ENCODE measurements at regions not wholly inside any gene's neighbourhood (a gene's known extent, or its start where the extent isn't known, plus 50 kb on each side); places are given as distances from the start of the nearest gene placed in this dataset.

DNA sequence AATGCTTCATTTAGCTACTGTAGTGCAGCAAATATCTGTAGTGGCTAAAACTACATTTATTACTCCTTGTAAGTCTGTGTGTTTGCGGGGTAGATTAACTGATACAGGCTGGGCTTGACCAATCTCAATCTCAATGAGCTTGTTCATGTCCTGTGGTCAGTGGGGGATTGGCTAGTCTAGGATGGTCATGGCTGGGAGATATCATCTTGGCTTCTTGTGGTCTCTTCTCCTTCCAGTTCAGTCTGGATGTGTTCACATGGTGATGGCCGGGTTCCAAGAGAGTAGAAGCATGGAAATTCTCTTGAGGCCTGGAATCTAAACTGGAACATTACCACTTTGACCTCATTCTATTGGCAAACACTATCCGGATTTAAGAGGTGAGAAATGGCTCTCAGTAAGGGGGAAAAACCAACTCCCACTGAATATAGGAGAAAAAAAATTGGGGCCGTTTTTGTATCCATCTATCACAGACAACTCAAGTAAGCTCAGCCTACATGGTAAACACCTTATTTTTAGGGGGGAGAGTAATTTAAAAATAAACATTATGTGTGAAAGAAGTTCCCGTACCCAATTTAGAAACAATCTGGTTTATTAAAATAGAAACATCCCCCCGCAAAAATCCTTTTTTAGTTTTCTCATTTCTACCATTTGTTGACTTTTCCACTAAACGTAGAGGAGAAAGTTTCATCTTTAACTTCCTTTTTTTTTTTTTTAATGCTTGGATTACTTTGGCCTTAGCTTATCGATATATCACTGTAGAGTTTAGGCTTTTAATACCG, 284.9 kb upstream of the TBC1D5 start:
- peaks cover 0 to 3% of the 10 kb centered on the region in 2 donors for H3K27me3 ChIP-seq (ENCODE audit: control insufficient read depth in 1 of 2, insufficient read depth in 2 of 2, low read length in 2 of 2)
- no peaks in the 10 kb centered on the region for H3K36me3 ChIP-seq (ENCODE audit: control insufficient read depth in 2 of 2, insufficient read depth in 2 of 2, low read length in 1 of 2)
- 78 to 87% methylated on average over 9 of the region's 9 CpGs for WGBS, 2 donors
- no peak overlapping the region for H3K4me3 ChIP-seq (ENCODE audit: low read depth in 1 of 2, low read length in 2 of 2)
- H3K9me3 ChIP-seq (ENCODE audit: control insufficient read depth in 2 of 2, insufficient read depth in 1 of 2, low read depth in 1 of 2, low read length in 1 of 2), result no peaks in the 10 kb centered on the region
- H3K4me1 ChIP-seq (ENCODE audit: control insufficient read depth in 2 of 2, insufficient read depth in 2 of 2, low read length in 1 of 2), result no peaks in the 10 kb centered on the region
- H3K27ac ChIP-seq (ENCODE audit: low read depth in 2 of 2, low read length in 1 of 2), result no peak overlapping the region

DNA sequence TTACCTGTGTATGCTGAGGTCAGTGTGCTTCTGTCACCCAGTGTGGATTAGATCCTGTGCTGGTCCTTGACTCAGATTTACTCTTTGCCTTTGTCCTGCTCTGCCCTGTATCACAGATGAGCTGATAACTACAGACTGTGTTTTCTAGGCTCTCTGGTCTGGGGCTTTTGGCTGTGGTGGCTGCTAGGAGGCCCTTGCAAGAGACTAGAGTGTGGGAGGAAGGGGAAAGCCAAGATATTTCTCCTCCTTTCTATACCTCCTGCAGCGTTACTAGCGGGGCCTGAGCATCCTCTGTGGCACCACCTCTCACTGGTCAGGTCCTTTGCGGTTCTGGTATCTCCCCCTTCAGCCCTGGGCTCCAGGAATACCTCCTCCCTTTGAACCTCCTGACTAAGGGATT, 282.3 kb upstream of the TBC1D5 start:
- Histone ChIP-seq H3K4me1 (ENCODE audit: control insufficient read depth in 2 of 2, insufficient read depth in 2 of 2, low read length in 1 of 2) (no peaks in the 10 kb centered on the region), H3K27ac (ENCODE audit: low read depth in 2 of 2, low read length in 1 of 2) (no peak overlapping the region), H3K4me3 (ENCODE audit: low read depth in 1 of 2, low read length in 2 of 2) (no peak overlapping the region), H3K36me3 (ENCODE audit: control insufficient read depth in 2 of 2, insufficient read depth in 2 of 2, low read length in 1 of 2) (no peaks in the 10 kb centered on the region), H3K27me3 (ENCODE audit: control insufficient read depth in 1 of 2, insufficient read depth in 2 of 2, low read length in 2 of 2) (peaks cover 0 to 3% of the 10 kb centered on the region in 2 donors), H3K9me3 (ENCODE audit: control insufficient read depth in 2 of 2, insufficient read depth in 1 of 2, low read depth in 1 of 2, low read length in 1 of 2) (no peaks in the 10 kb centered on the region)
- WGBS, 2 donors, result 87 to 96% methylated on average over 3 of the region's 3 CpGs

DNA sequence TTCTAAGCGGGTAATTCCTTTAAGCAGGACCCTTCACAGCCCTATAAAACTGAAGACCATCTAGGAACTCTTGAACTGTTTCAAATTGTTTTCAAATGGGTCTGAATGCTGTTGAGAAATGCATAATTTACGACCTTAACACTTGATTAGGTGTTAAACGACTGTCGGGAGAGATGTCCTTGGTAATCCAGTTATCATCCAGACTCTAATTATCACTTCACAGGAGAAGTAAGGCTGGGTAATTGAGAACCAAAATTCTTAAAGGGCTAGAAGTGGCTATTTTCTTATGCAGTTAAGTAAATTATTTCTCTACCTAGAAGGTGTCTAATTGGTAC, 276.7 kb upstream of the TBC1D5 start:
- H3K4me1 ChIP-seq (ENCODE audit: control insufficient read depth in 2 of 2, insufficient read depth in 2 of 2, low read length in 1 of 2), result no peaks in the 10 kb centered on the region
- no peak overlapping the region for H3K4me3 ChIP-seq (ENCODE audit: low read depth in 1 of 2, low read length in 2 of 2)
- H3K27me3 ChIP-seq (ENCODE audit: control insufficient read depth in 1 of 2, insufficient read depth in 2 of 2, low read length in 2 of 2), result no peaks in the 10 kb centered on the region
- no peaks in the 10 kb centered on the region for H3K9me3 ChIP-seq (ENCODE audit: control insufficient read depth in 2 of 2, insufficient read depth in 1 of 2, low read depth in 1 of 2, low read length in 1 of 2)
- no peak overlapping the region for H3K27ac ChIP-seq (ENCODE audit: low read depth in 2 of 2, low read length in 1 of 2)
- WGBS, 2 donors, result 49 to 57% methylated on average over 4 of the region's 4 CpGs
- no peaks in the 10 kb centered on the region for H3K36me3 ChIP-seq (ENCODE audit: control insufficient read depth in 2 of 2, insufficient read depth in 2 of 2, low read length in 1 of 2)

DNA sequence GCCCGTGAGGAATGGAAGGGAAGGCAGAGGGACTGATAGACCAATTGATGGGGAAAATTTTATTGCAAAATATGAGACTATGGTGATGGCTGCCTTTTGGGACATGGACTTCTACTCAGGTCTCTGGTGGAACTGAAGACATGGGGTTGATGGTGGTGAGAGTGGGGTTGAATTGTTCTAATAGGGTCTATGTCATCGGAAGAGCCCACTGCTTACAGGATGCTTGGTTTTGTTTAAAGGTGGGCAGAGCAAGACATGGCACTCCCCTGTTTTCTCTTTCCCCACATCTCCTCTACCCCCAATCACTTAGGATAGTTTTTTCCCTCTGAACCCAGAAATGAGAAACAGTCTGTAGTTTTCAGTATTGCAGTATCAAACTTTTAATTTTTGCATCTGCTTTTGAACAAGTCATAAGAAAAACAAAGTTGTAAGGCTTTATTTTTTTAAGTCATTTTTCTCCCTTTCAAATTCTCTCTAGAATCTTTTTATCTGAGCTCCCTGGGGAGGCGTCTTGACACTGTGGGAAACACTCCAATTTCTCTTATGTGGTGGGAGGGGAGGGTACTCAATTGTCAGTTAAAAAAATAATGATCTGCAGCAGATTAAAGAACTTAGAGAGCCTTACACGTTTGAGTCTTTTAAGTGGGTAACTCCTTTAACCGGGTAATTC, 276.2 kb upstream of the TBC1D5 start:
- Histone ChIP-seq H3K4me3 (ENCODE audit: low read depth in 1 of 2, low read length in 2 of 2) (no peak overlapping the region), H3K36me3 (ENCODE audit: control insufficient read depth in 2 of 2, insufficient read depth in 2 of 2, low read length in 1 of 2) (no peaks in the 10 kb centered on the region), H3K27ac (ENCODE audit: low read depth in 2 of 2, low read length in 1 of 2) (no peak overlapping the region), H3K27me3 (ENCODE audit: control insufficient read depth in 1 of 2, insufficient read depth in 2 of 2, low read length in 2 of 2) (no peaks in the 10 kb centered on the region), H3K4me1 (ENCODE audit: control insufficient read depth in 2 of 2, insufficient read depth in 2 of 2, low read length in 1 of 2) (no peaks in the 10 kb centered on the region), H3K9me3 (ENCODE audit: control insufficient read depth in 2 of 2, insufficient read depth in 1 of 2, low read depth in 1 of 2, low read length in 1 of 2) (no peaks in the 10 kb centered on the region)
- 51 to 52% methylated on average over 5 of the region's 5 CpGs for WGBS, 2 donors

DNA sequence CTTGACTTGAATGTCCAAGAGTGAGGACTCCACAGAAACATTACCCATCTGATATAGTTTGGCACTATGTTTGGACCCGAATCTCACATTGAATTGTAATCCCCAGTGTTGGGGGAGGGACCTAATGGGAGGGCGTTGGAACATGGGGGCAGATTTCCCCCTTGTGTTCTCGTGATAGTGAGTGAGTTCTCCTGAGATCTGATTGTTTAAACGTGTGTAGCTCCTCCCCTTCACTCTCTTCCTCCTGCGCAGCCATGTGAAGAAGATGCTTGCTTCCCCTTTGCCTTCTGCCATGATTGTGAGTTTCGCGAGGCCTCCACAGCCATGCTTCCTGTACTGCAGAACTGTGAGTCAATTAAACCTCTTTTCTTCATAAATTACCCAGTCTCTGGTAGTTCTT, 273.9 kb upstream of the TBC1D5 start:
- Histone ChIP-seq H3K4me3 (ENCODE audit: low read depth in 1 of 2, low read length in 2 of 2) (no peak overlapping the region), H3K9me3 (ENCODE audit: control insufficient read depth in 2 of 2, insufficient read depth in 1 of 2, low read depth in 1 of 2, low read length in 1 of 2) (no peaks in the 10 kb centered on the region), H3K27ac (ENCODE audit: low read depth in 2 of 2, low read length in 1 of 2) (no peak overlapping the region), H3K27me3 (ENCODE audit: control insufficient read depth in 1 of 2, insufficient read depth in 2 of 2, low read length in 2 of 2) (no peaks in the 10 kb centered on the region), H3K4me1 (ENCODE audit: control insufficient read depth in 2 of 2, insufficient read depth in 2 of 2, low read length in 1 of 2) (no peaks in the 10 kb centered on the region), H3K36me3 (ENCODE audit: control insufficient read depth in 2 of 2, insufficient read depth in 2 of 2, low read length in 1 of 2) (no peaks in the 10 kb centered on the region)
- WGBS, 2 donors, result 86% methylated on average over 7 of the region's 7 CpGs

DNA sequence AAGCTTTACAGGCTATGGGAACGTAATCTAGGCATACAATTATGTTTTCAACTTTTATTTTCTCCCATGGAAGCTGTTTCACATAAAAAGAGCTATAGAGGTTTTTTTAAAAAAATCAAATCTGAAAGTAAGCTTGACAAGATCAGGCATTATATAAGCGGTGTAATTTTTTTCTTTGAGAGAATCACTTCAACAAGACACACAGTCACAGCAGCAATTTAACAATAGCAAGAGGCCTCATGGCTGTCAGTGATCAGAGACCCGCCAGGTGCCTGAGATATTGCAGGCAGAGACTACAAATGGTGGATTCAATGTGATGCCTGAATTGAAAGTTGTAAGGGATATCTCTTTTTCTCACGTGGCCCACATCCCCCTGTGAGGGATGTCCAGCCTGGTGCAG, 270.5 kb upstream of the TBC1D5 start:
- Histone ChIP-seq H3K36me3 (ENCODE audit: control insufficient read depth in 2 of 2, insufficient read depth in 2 of 2, low read length in 1 of 2) (no peaks in the 10 kb centered on the region), H3K9me3 (ENCODE audit: control insufficient read depth in 2 of 2, insufficient read depth in 1 of 2, low read depth in 1 of 2, low read length in 1 of 2) (no peaks in the 10 kb centered on the region), H3K27ac (ENCODE audit: low read depth in 2 of 2, low read length in 1 of 2) (no peak overlapping the region), H3K27me3 (ENCODE audit: control insufficient read depth in 1 of 2, insufficient read depth in 2 of 2, low read length in 2 of 2) (no peaks in the 10 kb centered on the region), H3K4me3 (ENCODE audit: low read depth in 1 of 2, low read length in 2 of 2) (no peak overlapping the region), H3K4me1 (ENCODE audit: control insufficient read depth in 2 of 2, insufficient read depth in 2 of 2, low read length in 1 of 2) (no peaks in the 10 kb centered on the region)
- WGBS, 2 donors, result 86 to 87% methylated on average over 4 of the region's 4 CpGs

DNA sequence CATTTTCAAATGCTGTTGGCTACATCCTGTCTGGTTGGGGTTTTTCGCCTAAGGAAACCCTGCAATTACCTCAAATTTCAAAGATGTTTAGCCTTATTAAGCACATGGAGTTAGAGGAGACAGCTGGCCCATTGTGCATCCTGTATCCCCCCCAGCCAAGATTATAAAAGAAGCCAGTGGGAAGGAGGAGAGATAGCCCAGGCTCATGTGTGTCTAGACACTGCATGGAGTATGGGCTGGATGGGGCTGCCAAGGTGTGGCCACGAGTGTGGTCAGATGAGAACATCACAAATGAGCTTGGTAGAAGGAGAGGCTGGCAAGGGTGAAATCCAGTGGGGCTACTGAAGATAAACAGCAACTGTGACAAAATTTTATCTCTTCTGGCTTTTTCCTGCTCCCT, 270.0 kb upstream of the TBC1D5 start:
- H3K36me3 ChIP-seq (ENCODE audit: control insufficient read depth in 2 of 2, insufficient read depth in 2 of 2, low read length in 1 of 2), result no peaks in the 10 kb centered on the region
- H3K4me1 ChIP-seq (ENCODE audit: control insufficient read depth in 2 of 2, insufficient read depth in 2 of 2, low read length in 1 of 2), result no peaks in the 10 kb centered on the region
- no peaks in the 10 kb centered on the region for H3K27me3 ChIP-seq (ENCODE audit: control insufficient read depth in 1 of 2, insufficient read depth in 2 of 2, low read length in 2 of 2)
- H3K27ac ChIP-seq (ENCODE audit: low read depth in 2 of 2, low read length in 1 of 2), result no peak overlapping the region
- no peak overlapping the region for H3K4me3 ChIP-seq (ENCODE audit: low read depth in 1 of 2, low read length in 2 of 2)
- no peaks in the 10 kb centered on the region for H3K9me3 ChIP-seq (ENCODE audit: control insufficient read depth in 2 of 2, insufficient read depth in 1 of 2, low read depth in 1 of 2, low read length in 1 of 2)
- 67 to 77% methylated on average over 2 of the region's 2 CpGs for WGBS, 2 donors

DNA sequence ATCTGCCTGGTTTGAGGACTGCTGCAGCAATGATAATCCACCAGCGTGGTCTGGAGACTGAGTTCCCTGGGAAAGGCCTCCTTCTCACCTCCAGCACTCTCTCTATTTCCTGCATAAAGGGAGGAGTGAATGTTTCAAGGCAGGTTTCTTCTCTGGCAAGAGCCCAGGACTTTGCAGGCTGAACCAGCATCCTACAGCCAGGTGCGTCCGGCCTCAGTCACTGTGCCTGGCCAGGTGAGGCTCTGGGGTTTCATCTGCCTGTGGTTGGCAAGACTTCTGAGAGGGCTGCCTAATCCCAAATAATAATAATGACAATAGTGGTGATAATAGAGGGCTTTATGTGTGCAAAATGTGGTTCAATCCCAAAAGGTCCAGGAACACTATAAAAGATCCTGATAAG, 269.0 kb upstream of the TBC1D5 start:
- H3K9me3 ChIP-seq (ENCODE audit: control insufficient read depth in 2 of 2, insufficient read depth in 1 of 2, low read depth in 1 of 2, low read length in 1 of 2), result no peaks in the 10 kb centered on the region
- H3K27me3 ChIP-seq (ENCODE audit: control insufficient read depth in 1 of 2, insufficient read depth in 2 of 2, low read length in 2 of 2), result no peaks in the 10 kb centered on the region
- H3K4me1 ChIP-seq (ENCODE audit: control insufficient read depth in 2 of 2, insufficient read depth in 2 of 2, low read length in 1 of 2), result no peaks in the 10 kb centered on the region
- 48 to 71% methylated on average over 3 of the region's 3 CpGs for WGBS, 2 donors
- H3K36me3 ChIP-seq (ENCODE audit: control insufficient read depth in 2 of 2, insufficient read depth in 2 of 2, low read length in 1 of 2), result no peaks in the 10 kb centered on the region
- H3K4me3 ChIP-seq (ENCODE audit: low read depth in 1 of 2, low read length in 2 of 2), result no peak overlapping the region
- no peak overlapping the region for H3K27ac ChIP-seq (ENCODE audit: low read depth in 2 of 2, low read length in 1 of 2)

DNA sequence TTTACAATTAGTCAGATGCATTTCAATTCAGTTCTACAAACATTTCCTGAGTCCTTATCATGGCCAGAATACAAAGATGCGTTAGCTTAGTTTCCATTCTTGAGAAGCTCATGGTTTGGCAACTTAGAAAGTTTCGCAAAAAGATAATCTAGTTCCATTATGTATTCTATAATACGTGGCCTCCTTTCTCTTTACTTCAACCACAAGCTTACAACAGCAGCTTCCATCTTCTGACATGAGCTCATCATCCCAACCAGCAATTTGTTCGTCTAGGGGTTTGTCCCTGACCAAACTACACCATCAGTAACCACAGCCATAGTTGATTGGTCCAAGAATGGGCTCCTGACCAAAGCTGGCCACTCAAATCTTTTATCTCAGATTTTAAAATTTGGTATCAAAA, 267.6 kb upstream of the TBC1D5 start:
- Histone ChIP-seq H3K4me3 (ENCODE audit: low read depth in 1 of 2, low read length in 2 of 2) (no peak overlapping the region), H3K27me3 (ENCODE audit: control insufficient read depth in 1 of 2, insufficient read depth in 2 of 2, low read length in 2 of 2) (no peaks in the 10 kb centered on the region), H3K4me1 (ENCODE audit: control insufficient read depth in 2 of 2, insufficient read depth in 2 of 2, low read length in 1 of 2) (no peaks in the 10 kb centered on the region), H3K9me3 (ENCODE audit: control insufficient read depth in 2 of 2, insufficient read depth in 1 of 2, low read depth in 1 of 2, low read length in 1 of 2) (peaks cover 0 to 2% of the 10 kb centered on the region in 2 donors), H3K36me3 (ENCODE audit: control insufficient read depth in 2 of 2, insufficient read depth in 2 of 2, low read length in 1 of 2) (no peaks in the 10 kb centered on the region), H3K27ac (ENCODE audit: low read depth in 2 of 2, low read length in 1 of 2) (no peak overlapping the region)
- 84 to 90% methylated on average over 4 of the region's 4 CpGs for WGBS, 2 donors

Data from esophagus (tissue), 2 donors.